HCT116 (cell line): ENCODE measurements at regions not wholly inside any gene's neighbourhood (a gene's known extent, or its start where the extent isn't known, plus 50 kb on each side); places are given as distances from the start of the nearest gene placed in this dataset.

Experiments used
- ATAC-seq: fragments of 200-7000 bp; cut with Tn5 transposase; 2 replicates; pipeline ENCODE4 v1.9.1; 2020; ENCODE audit warnings: mild to moderate bottlenecking, moderate library complexity
- BruUV-seq: library from RNA; stranded (reverse); fragments of 400-500 nt; replicated peaks from 2 replicates; lab custom pipeline; 2021; lab: Mats Ljungman, UMichigan
- CTCF ChIA-PET: fragments of 300-600 bp; sonication (Branson Sonifier 250); formaldehyde crosslinking; loops from one replicate; lab custom pipeline; 2021; ENCODE audit warnings: antibody characterized with exemption; lab: Charles Lee
- POLR2A ChIA-PET: fragments of 300-600, 350-600 bp; sonication (Branson Sonifier 250); formaldehyde crosslinking; loops from one replicate; lab custom pipeline; 2021; ENCODE audit warnings: antibody characterized with exemption; lab: Charles Lee
- RAD21 ChIA-PET, 2 experiments: fragments of 300-600 bp; sonication (Branson Sonifier 250); formaldehyde crosslinking; loops; one replicate each; lab custom pipeline; 2023; ENCODE audit warnings: low total read pairs in 2 of 2; ENCODE audit not compliant: uncharacterized antibody in 2 of 2, unreplicated experiment in 2 of 2, low non-redundant PET in 1 of 2; lab: Charles Lee
- DNase-seq: peaks from one replicate; pipeline ENCODE4 v3.0.0-alpha.2; 2010; ENCODE audit warnings: low read depth, low spot score
- H2AFZ ChIP-seq: fragments of 200-600 bp; shearing (Covaris generic), sonication (generic); 2 replicates; pipeline ENCODE4 v1.6.1; 2017; ENCODE audit warnings: low read depth, mixed run types, mixed read lengths, antibody characterized with exemption, low read length; ENCODE audit not compliant: poor library complexity, severe bottlenecking
- H3K27ac ChIP-seq: 2 replicates; pipeline ENCODE4 v1.5.1; 2012; ENCODE audit warnings: low read depth, low read length
- H3K27me3 ChIP-seq: fragments of 200-600 bp; sonication (generic); 2 replicates; pipeline ENCODE4 v1.6.1; 2016; ENCODE audit warnings: mixed run types, low read length, mixed read lengths; ENCODE audit not compliant: insufficient read depth
- H3K36me3 ChIP-seq, 2 experiments: fragments of 200-500 bp in 1 of 2; fragments of 200-600 bp in 1 of 2; sonication (Bioruptor generic) in 1 of 2; sonication (generic) in 1 of 2; 2 replicates each; pipeline versions ENCODE4 v1.5.1 to v1.6.1; 2014 to 2016; ENCODE audit warnings: low read length in 2 of 2, inconsistent platforms in 1 of 2, mixed read lengths in 1 of 2, mixed run types in 1 of 2; ENCODE audit not compliant: insufficient read depth in 2 of 2, control insufficient read depth in 1 of 2
- H3K4me1 ChIP-seq, 2 experiments: fragments of 200-600 bp in 1 of 2; sonication (generic) in 1 of 2; 2 replicates each; pipeline versions ENCODE4 v1.5.1 to v1.6.1; 2012 to 2017; ENCODE audit warnings: low read length in 2 of 2, inconsistent platforms in 1 of 2, mild to moderate bottlenecking in 1 of 2, mixed read lengths in 1 of 2, mixed run types in 1 of 2, moderate library complexity in 1 of 2; ENCODE audit not compliant: insufficient read depth in 2 of 2, control insufficient read depth in 1 of 2
- H3K4me2 ChIP-seq: fragments of 200-600 bp; sonication (generic); 2 replicates; pipeline ENCODE4 v1.6.1; 2017; ENCODE audit warnings: mixed run types, low read length, mixed read lengths
- H3K4me3 ChIP-seq, 2 experiments: fragments of 200-600 bp in 1 of 2; sonication (generic) in 1 of 2; replicated peaks in 1 of 2; 2 replicates each; pipeline ENCODE4 v1.5.1; 2011 to 2016; ENCODE audit warnings: low read length in 2 of 2, control low read depth in 1 of 2, low read depth in 1 of 2, mild to moderate bottlenecking in 1 of 2, mixed read lengths in 1 of 2, mixed run types in 1 of 2
- H3K79me2 ChIP-seq: fragments of 200-600 bp; sonication (generic); 2 replicates; pipeline ENCODE4 v1.6.1; 2017; ENCODE audit warnings: mild to moderate bottlenecking, mixed run types, low read length, moderate library complexity, mixed read lengths; ENCODE audit not compliant: insufficient read depth
- H3K9ac ChIP-seq: fragments of 200-600 bp; sonication (generic); 2 replicates; pipeline ENCODE4 v1.6.1; 2016; ENCODE audit warnings: low read length, mixed read lengths
- H3K9me2 ChIP-seq: fragments of 200-600 bp; sonication (generic), shearing (Covaris generic); 2 replicates; pipeline ENCODE4 v1.6.1; 2017; ENCODE audit warnings: mixed run types, mild to moderate bottlenecking, moderate library complexity; ENCODE audit not compliant: insufficient read depth
- H3K9me3 ChIP-seq, 2 experiments: fragments of 200-500 bp in 1 of 2; fragments of 200-600 bp in 1 of 2; sonication (Bioruptor generic) in 1 of 2; sonication (generic) in 1 of 2; 2 replicates each; pipeline ENCODE4 v1.6.1; 2014 to 2017; ENCODE audit warnings: low read length in 2 of 2, mixed read lengths in 2 of 2, inconsistent platforms in 1 of 2, low read depth in 1 of 2, mild to moderate bottlenecking in 1 of 2, mixed run types in 1 of 2, moderate library complexity in 1 of 2; ENCODE audit not compliant: control insufficient read depth in 1 of 2, insufficient read depth in 1 of 2
- H4K20me1 ChIP-seq: fragments of 200-600 bp; sonication (generic), shearing (Covaris generic); 2 replicates; pipeline ENCODE4 v1.6.1; 2017; ENCODE audit warnings: mixed run types, mild to moderate bottlenecking, moderate library complexity; ENCODE audit not compliant: insufficient read depth
- CEBPB ChIP-seq: IDR thresholded peaks from 2 replicates; pipeline ENCODE4 v1.6.1; 2012; ENCODE audit warnings: low read depth
- EZH2 ChIP-seq: fragments of 200-600 bp; sonication (generic); IDR thresholded peaks from 2 replicates; pipeline ENCODE4 v1.6.1; 2017; ENCODE audit warnings: antibody characterized with exemption, mixed run types
- EZH2phosphoT487 ChIP-seq: fragments of 200-600 bp; IDR thresholded peaks from 2 replicates; pipeline ENCODE4 v1.6.1; 2018; ENCODE audit warnings: antibody characterized with exemption, borderline replicate concordance
- POLR2A ChIP-seq: IDR thresholded peaks from 2 replicates; pipeline ENCODE4 v1.7.0; 2011; ENCODE audit warnings: borderline replicate concordance; ENCODE audit not compliant: insufficient read depth, insufficient read length; ENCODE audit errors: extremely low read depth
- SIN3A ChIP-seq: IDR thresholded peaks from 2 replicates; pipeline ENCODE4 v1.6.1; 2012; ENCODE audit warnings: low read depth
- SP1 ChIP-seq: IDR thresholded peaks from 2 replicates; pipeline ENCODE4 v1.6.1; 2012; ENCODE audit warnings: low read depth
- TCF7L2 ChIP-seq: IDR thresholded peaks from 2 replicates; pipeline ENCODE4 v1.7.0; 2011; ENCODE audit warnings: borderline replicate concordance, inconsistent platforms; ENCODE audit not compliant: insufficient read depth, insufficient read length; ENCODE audit errors: extremely low read depth
- intact Hi-C: fragments of 100-400 bp; cut with micrococcal nuclease; formaldehyde crosslinking; loops from 2 replicates; pipeline ENCODE4 v1.10.0; 2022
- TF ChIP-seq, protein P1 (sequence below): IDR thresholded peaks from 2 replicates; pipeline ENCODE4 v1.6.1; 2012; ENCODE audit warnings: low read depth

DNA sequence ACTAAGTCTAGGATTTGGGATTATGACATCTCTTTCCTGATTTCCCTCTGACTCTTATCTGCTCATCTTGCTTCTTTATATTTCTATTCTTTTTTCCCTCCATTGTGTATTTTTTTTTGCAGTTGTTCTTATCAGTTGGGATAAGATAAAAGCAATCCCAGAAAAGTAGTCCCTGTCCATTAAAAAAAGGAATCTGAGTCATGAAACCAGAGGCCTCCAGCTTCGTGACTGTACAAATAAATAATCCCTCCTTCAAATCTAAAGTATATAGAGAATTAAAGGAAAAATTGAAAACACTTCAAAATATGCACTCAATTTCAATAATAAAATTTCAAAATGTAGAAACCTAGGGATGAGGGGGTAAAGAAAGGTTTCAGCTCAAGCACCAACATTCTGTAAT is 317.8 kb upstream of the NT5E start:
- no peak overlapping the region for H3K4me2 ChIP-seq
- TF ChIP-seq SP1: no peak
- TF ChIP-seq EZH2: no peak
- TF ChIP-seq EZH2phosphoT487: no peak
- no peak for TF ChIP-seq SIN3A
- TF ChIP-seq, protein P1, sequence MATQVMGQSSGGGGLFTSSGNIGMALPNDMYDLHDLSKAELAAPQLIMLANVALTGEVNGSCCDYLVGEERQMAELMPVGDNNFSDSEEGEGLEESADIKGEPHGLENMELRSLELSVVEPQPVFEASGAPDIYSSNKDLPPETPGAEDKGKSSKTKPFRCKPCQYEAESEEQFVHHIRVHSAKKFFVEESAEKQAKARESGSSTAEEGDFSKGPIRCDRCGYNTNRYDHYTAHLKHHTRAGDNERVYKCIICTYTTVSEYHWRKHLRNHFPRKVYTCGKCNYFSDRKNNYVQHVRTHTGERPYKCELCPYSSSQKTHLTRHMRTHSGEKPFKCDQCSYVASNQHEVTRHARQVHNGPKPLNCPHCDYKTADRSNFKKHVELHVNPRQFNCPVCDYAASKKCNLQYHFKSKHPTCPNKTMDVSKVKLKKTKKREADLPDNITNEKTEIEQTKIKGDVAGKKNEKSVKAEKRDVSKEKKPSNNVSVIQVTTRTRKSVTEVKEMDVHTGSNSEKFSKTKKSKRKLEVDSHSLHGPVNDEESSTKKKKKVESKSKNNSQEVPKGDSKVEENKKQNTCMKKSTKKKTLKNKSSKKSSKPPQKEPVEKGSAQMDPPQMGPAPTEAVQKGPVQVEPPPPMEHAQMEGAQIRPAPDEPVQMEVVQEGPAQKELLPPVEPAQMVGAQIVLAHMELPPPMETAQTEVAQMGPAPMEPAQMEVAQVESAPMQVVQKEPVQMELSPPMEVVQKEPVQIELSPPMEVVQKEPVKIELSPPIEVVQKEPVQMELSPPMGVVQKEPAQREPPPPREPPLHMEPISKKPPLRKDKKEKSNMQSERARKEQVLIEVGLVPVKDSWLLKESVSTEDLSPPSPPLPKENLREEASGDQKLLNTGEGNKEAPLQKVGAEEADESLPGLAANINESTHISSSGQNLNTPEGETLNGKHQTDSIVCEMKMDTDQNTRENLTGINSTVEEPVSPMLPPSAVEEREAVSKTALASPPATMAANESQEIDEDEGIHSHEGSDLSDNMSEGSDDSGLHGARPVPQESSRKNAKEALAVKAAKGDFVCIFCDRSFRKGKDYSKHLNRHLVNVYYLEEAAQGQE: no peak
- TF ChIP-seq CEBPB: no peak
- TF ChIP-seq POLR2A: no peak
- TF ChIP-seq TCF7L2: no peak
- POLR2A ChIA-PET: no interaction called here
- no peak for ATAC-seq
- no peak overlapping the region for H3K9ac ChIP-seq
- no peaks in the 10 kb centered on the region for H3K4me1 ChIP-seq
- BruUV-seq: no TSS peak
- H3K79me2 ChIP-seq: no peaks in the 10 kb centered on the region
- intact Hi-C loops: no loop called here
- RAD21 ChIA-PET: no interaction called here
- no peaks in the 10 kb centered on the region for H4K20me1 ChIP-seq
- no peak for DNase-seq
- no peak overlapping the region for H3K4me3 ChIP-seq
- H3K9me2 ChIP-seq: no peaks in the 10 kb centered on the region
- H3K36me3 ChIP-seq: no peaks in the 10 kb centered on the region
- H2AFZ ChIP-seq: no peak overlapping the region
- H3K27me3 ChIP-seq: 0 out of 2 replicates have a peak, but pooled peaks cover under 1% of the 10 kb centered on the region
- no peak overlapping the region for H3K27ac ChIP-seq
- CTCF ChIA-PET: interaction anchor here (1.2 kb wide), 1 partner anchor 17 kb away, joined by 3 read pairs; no protein-coding TSS in a partner anchor
- H3K9me3 ChIP-seq: no peaks in the 10 kb centered on the region
